ENCODE measurements at regions not wholly inside any gene's neighbourhood (a gene's known extent, or its start where the extent isn't known, plus 50 kb on each side); places are given as distances from the start of the nearest gene placed in this dataset.

DNA sequence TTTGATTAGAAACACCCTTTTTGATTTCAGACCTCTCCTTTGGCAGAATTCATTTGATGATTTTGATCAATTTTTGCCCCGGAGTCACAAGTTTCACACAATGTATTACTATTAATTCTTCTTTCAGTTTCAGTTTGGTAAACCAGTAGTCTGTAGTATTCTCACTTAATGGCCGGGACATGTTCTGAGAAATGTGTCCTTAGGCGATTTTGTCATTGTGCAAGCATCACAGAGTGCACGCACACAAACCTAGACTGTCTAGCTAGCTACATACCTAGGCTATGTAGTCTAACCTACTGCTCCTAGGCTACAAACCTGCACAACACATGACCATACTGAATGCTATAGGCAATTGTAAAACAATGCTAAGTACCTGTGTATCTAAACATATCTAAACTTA lies 662.5 kb downstream of the IRX1 start:
- TF ChIP-seq CTCF (IDR thresholded peaks at IDR 0.05): no peak
- TF ChIP-seq POLR2A (IDR thresholded peaks at IDR 0.05): no peak

All from Peyer's patch (tissue), 4 donors.